CD4-positive, alpha-beta T cell (primary cell): ENCODE measurements at regions not wholly inside any gene's neighbourhood (a gene's known extent, or its start where the extent isn't known, plus 50 kb on each side); places are given as distances from the start of the nearest gene placed in this dataset.
"Not testable (repeated sequence)": the region's sequence is repeated elsewhere in the genome, so short reads cannot be mapped to it uniquely, and the experiment has no call there.

ENCODE experiments used
- ATAC-seq: fragments of 200-7000 bp; cut with Tn5 transposase; one replicate; pipeline ENCODE4 v1.10.0; 2022; ENCODE audit warnings: mild to moderate bottlenecking; ENCODE audit not compliant: poor library complexity
- CTCF ChIA-PET: fragments of 350-600 bp; sonication (Branson Sonifier 250); formaldehyde crosslinking; loops from one replicate; lab custom pipeline; 2021; ENCODE audit warnings: antibody characterized with exemption, inconsistent platforms; lab: Charles Lee
- POLR2A ChIA-PET: fragments of 350-600 bp; sonication (Branson Sonifier 250); formaldehyde crosslinking; loops from one replicate; lab custom pipeline; 2021; ENCODE audit warnings: antibody characterized with exemption, inconsistent platforms; lab: Charles Lee
- DNase-seq, 14 experiments: peaks; one replicate each; pipeline ENCODE4 v3.0.0-alpha.2; 2013 to 2020; ENCODE audit warnings: mixed read lengths in 2 of 14
- H3K27ac ChIP-seq, 2 donors: one replicate each; pipeline versions ENCODE4 v1.5.1 to v1.7.0; 2013; ENCODE audit warnings: low read length in 2 of 2, low read depth in 1 of 2, mild to moderate bottlenecking in 1 of 2
- H3K27me3 ChIP-seq, 2 experiments: 1 replicate in 1 of 2; 2 replicates in 1 of 2; pipeline versions ENCODE4 v1.6.1 to v1.7.0; 2013; ENCODE audit warnings: low read length in 2 of 2, control low read depth in 1 of 2, mild to moderate bottlenecking in 1 of 2, moderate library complexity in 1 of 2; ENCODE audit not compliant: insufficient read depth in 2 of 2, control insufficient read depth in 1 of 2
- H3K36me3 ChIP-seq: one replicate; pipeline ENCODE4 v1.6.1; 2013; ENCODE audit warnings: low read length, control low read depth; ENCODE audit not compliant: insufficient read depth
- H3K4me1 ChIP-seq: one replicate; pipeline ENCODE4 v1.6.1; 2013; ENCODE audit warnings: low read length, control low read depth; ENCODE audit not compliant: insufficient read depth
- H3K4me3 ChIP-seq: one replicate; pipeline ENCODE4 v1.5.1; 2013; ENCODE audit warnings: mild to moderate bottlenecking, low read length, moderate library complexity
- H3K9me3 ChIP-seq, 2 experiments: 1 replicate in 1 of 2; 2 replicates in 1 of 2; pipeline versions ENCODE4 v1.6.1 to v1.7.0; 2013; ENCODE audit warnings: low read length in 2 of 2, mild to moderate bottlenecking in 2 of 2, control low read depth in 1 of 2, moderate library complexity in 1 of 2; ENCODE audit not compliant: control insufficient read depth in 1 of 2, insufficient read depth in 1 of 2
- H3K27ac Mint-ChIP-seq: one replicate; pipeline ENCODE4 v1.8.0; 2020; ENCODE audit warnings: mixed read lengths
- H3K27me3 Mint-ChIP-seq: one replicate; pipeline ENCODE4 v1.8.0; 2021; ENCODE audit warnings: mixed read lengths
- H3K36me3 Mint-ChIP-seq: one replicate; pipeline ENCODE4 v1.8.0; 2021; ENCODE audit warnings: low read depth, mixed read lengths
- H3K4me1 Mint-ChIP-seq: one replicate; pipeline ENCODE4 v1.8.0; 2021; ENCODE audit warnings: low read depth, mixed read lengths
- H3K4me3 Mint-ChIP-seq: one replicate; pipeline ENCODE4 v1.8.0; 2020; ENCODE audit warnings: mild to moderate bottlenecking, mixed read lengths
- H3K9me3 Mint-ChIP-seq: one replicate; pipeline ENCODE4 v1.8.0; 2020; ENCODE audit warnings: mixed read lengths
- intact Hi-C, 2 experiments: fragments of 100-400 bp; cut with DNase I in 1 of 2; cut with micrococcal nuclease in 1 of 2; formaldehyde crosslinking; loops; one replicate each; pipeline versions ENCODE4 v1.15.1 to v1.9.0; 2023 to 2025; cut with DNase I, micrococcal nuclease
- TF ChIP-seq, protein P1 (sequence below): fragments of 200-600 bp; IDR thresholded peaks from one replicate; pipeline ENCODE4 v1.8.0; 2022; ENCODE audit warnings: antibody characterized with exemption, mild to moderate bottlenecking

GRCh38 chrX:150119323-150119722 lies 181.0 kb upstream of the EOLA2 start:
- no peak for DNase-seq
- ChIA-PET POLR2A (no interaction called here), CTCF (no interaction called here)
- Histone ChIP-seq H3K4me3 (no peak overlapping the region), H3K4me1 (no peaks in the 10 kb centered on the region), H3K27me3 (peaks cover 0 to 3% of the 10 kb centered on the region in 2 experiments), H3K27ac (no peak overlapping the region), H3K36me3 (no peaks in the 10 kb centered on the region), H3K9me3 (no peaks in the 10 kb centered on the region)
- Mint-ChIP-seq H3K4me3 (no peak overlapping the region), H3K36me3 (no peaks in the 10 kb centered on the region), H3K27me3 (no peaks in the 10 kb centered on the region), H3K9me3 (peaks cover 4% of the 10 kb centered on the region), H3K27ac (no peak overlapping the region), H3K4me1 (no peaks in the 10 kb centered on the region)
- intact Hi-C loops, result no loop called here
- TF ChIP-seq, protein P1, sequence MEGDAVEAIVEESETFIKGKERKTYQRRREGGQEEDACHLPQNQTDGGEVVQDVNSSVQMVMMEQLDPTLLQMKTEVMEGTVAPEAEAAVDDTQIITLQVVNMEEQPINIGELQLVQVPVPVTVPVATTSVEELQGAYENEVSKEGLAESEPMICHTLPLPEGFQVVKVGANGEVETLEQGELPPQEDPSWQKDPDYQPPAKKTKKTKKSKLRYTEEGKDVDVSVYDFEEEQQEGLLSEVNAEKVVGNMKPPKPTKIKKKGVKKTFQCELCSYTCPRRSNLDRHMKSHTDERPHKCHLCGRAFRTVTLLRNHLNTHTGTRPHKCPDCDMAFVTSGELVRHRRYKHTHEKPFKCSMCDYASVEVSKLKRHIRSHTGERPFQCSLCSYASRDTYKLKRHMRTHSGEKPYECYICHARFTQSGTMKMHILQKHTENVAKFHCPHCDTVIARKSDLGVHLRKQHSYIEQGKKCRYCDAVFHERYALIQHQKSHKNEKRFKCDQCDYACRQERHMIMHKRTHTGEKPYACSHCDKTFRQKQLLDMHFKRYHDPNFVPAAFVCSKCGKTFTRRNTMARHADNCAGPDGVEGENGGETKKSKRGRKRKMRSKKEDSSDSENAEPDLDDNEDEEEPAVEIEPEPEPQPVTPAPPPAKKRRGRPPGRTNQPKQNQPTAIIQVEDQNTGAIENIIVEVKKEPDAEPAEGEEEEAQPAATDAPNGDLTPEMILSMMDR, result no peak
- no peak for ATAC-seq

DNA sequence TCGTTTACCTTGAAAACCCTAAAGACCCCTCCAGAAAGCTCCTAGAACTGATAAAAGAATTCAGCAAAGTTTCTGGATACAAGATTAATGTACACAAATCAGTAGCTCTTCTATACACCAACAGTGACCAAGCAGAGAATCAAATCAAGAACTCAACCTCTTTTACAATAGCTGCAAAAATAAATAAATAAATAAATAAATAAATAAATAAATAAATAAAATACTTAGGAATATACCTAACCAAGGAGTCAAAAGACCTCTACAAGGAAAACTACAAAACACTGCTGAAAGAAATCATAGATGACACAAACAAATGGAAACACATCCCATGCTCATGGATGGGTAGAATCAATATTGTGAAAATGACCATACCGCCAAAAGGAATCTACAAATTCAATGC lies 186.8 kb upstream of the EOLA2 start:
- H3K4me3 ChIP-seq, DNase-seq, H3K36me3 ChIP-seq, H3K4me1 ChIP-seq, ATAC-seq, H3K27me3 ChIP-seq, H3K27ac Mint-ChIP-seq, POLR2A ChIA-PET, intact Hi-C loops, H3K36me3 Mint-ChIP-seq, H3K9me3 Mint-ChIP-seq, CTCF ChIA-PET, H3K27me3 Mint-ChIP-seq, H3K27ac ChIP-seq, H3K9me3 ChIP-seq, H3K4me3 Mint-ChIP-seq, H3K4me1 Mint-ChIP-seq: not testable (repeated sequence)

GRCh38 chrX:150127216-150127615 lies 188.9 kb upstream of the EOLA2 start:
- no peaks in the 10 kb centered on the region for H3K36me3 Mint-ChIP-seq
- DNase-seq (no peak), ATAC-seq (no peak)
- no peaks in the 10 kb centered on the region for H3K36me3 ChIP-seq
- CTCF ChIA-PET, result no interaction called here
- no peaks in the 10 kb centered on the region for H3K9me3 ChIP-seq
- TF ChIP-seq, protein P1, result no peak
- no peak overlapping the region for H3K4me3 ChIP-seq
- no peaks in the 10 kb centered on the region for H3K27me3 ChIP-seq
- H3K4me3 Mint-ChIP-seq, result no peak overlapping the region
- H3K4me1 ChIP-seq, result no peaks in the 10 kb centered on the region
- peaks cover 4% of the 10 kb centered on the region for H3K9me3 Mint-ChIP-seq
- H3K4me1 Mint-ChIP-seq, result no peaks in the 10 kb centered on the region
- intact Hi-C loops, result no loop called here
- POLR2A ChIA-PET, result no interaction called here
- no peak overlapping the region for H3K27ac ChIP-seq
- H3K27me3 Mint-ChIP-seq, result no peaks in the 10 kb centered on the region
- H3K27ac Mint-ChIP-seq, result no peak overlapping the region

GRCh38 chrX:150143721-150144440 lies 205.6 kb upstream of the EOLA2 start:
- POLR2A ChIA-PET, result no interaction called here
- no peak for ATAC-seq
- TF ChIP-seq, protein P1, result no peak

More at GRCh38 chrX:150143721-150144440, 205.6 kb upstream of the EOLA2 start:
- Histone ChIP-seq H3K27ac (no peak overlapping the region), H3K27me3 (no peaks in the 10 kb centered on the region), H3K36me3 (no peaks in the 10 kb centered on the region), H3K4me3 (no peak overlapping the region), H3K9me3 (no peaks in the 10 kb centered on the region), H3K4me1 (no peaks in the 10 kb centered on the region)
- intact Hi-C loops, result no loop called here
- Mint-ChIP-seq H3K9me3 (no peaks in the 10 kb centered on the region), H3K36me3 (no peaks in the 10 kb centered on the region), H3K4me3 (no peak overlapping the region), H3K27me3 (peaks cover 4% of the 10 kb centered on the region), H3K27ac (no peak overlapping the region), H3K4me1 (no peaks in the 10 kb centered on the region)
- CTCF ChIA-PET, result no interaction called here
- DNase-seq, result no peak
